Neural cell (in vitro differentiated cells): ENCODE measurements at regions not wholly inside any gene's neighbourhood (a gene's known extent, or its start where the extent isn't known, plus 50 kb on each side); places are given as distances from the start of the nearest gene placed in this dataset.

ENCODE experiments used
- H2AFZ ChIP-seq: fragments of 200-600, 300-800 bp; sonication (generic), shearing (Covaris generic); 2 replicates; pipeline ENCODE4 v1.6.0; 2014; ENCODE audit warnings: low read depth, mild to moderate bottlenecking, antibody characterized with exemption, low read length, moderate library complexity
- H3F3A ChIP-seq: fragments of 200-600 bp; shearing (Covaris generic); 2 replicates; pipeline ENCODE4 v1.6.1; 2016; ENCODE audit warnings: mild to moderate bottlenecking, moderate library complexity, mixed read lengths, antibody characterized with exemption, low read length; ENCODE audit not compliant: insufficient read depth, poor library complexity, severe bottlenecking
- H3K27ac ChIP-seq: fragments of 200-600, 300-800 bp; sonication (generic), shearing (Covaris generic); 2 replicates; pipeline ENCODE4 v1.5.1; 2014; ENCODE audit warnings: mild to moderate bottlenecking, low read length, moderate library complexity
- H3K27me3 ChIP-seq: fragments of 300-800, 200-600 bp; sonication (generic), shearing (Covaris generic); 2 replicates; pipeline ENCODE4 v1.6.0; 2014; ENCODE audit warnings: mild to moderate bottlenecking, low read depth, low read length, moderate library complexity; ENCODE audit not compliant: insufficient read depth
- H3K36me3 ChIP-seq: fragments of 300-800, 200-600 bp; sonication (generic), shearing (Covaris generic); 2 replicates; pipeline ENCODE4 v1.5.1; 2014; ENCODE audit warnings: mild to moderate bottlenecking, antibody characterized with exemption, low read length, moderate library complexity; ENCODE audit not compliant: insufficient read depth
- H3K4me2 ChIP-seq: fragments of 300-800, 200-600 bp; sonication (generic), shearing (Covaris generic); 2 replicates; pipeline ENCODE4 v1.6.0; 2014; ENCODE audit warnings: mild to moderate bottlenecking, low read length
- H3K4me3 ChIP-seq: fragments of 300-800, 200-600 bp; sonication (generic), shearing (Covaris generic); 2 replicates; pipeline ENCODE4 v1.5.1; 2014; ENCODE audit warnings: mild to moderate bottlenecking, low read length, moderate library complexity
- H3K79me2 ChIP-seq: fragments of 200-600 bp; shearing (Covaris generic); replicated peaks from 2 replicates; pipeline ENCODE4 v1.6.0; 2014; ENCODE audit warnings: mild to moderate bottlenecking, low read length, moderate library complexity; ENCODE audit not compliant: insufficient read depth
- H3K9ac ChIP-seq: fragments of 300-800, 200-600 bp; sonication (generic), shearing (Covaris generic); 2 replicates; pipeline ENCODE4 v1.6.1; 2016; ENCODE audit warnings: mild to moderate bottlenecking, low read length, mixed read lengths
- H3K9me2 ChIP-seq: fragments of 200-600 bp; shearing (Covaris generic); 2 replicates; pipeline ENCODE4 v1.6.1; 2016; ENCODE audit warnings: mild to moderate bottlenecking, low read length, mixed read lengths; ENCODE audit not compliant: insufficient read depth
- H3K9me3 ChIP-seq: fragments of 200-600, 300-800 bp; sonication (generic), shearing (Covaris generic); 2 replicates; pipeline ENCODE4 v1.6.1; 2016; ENCODE audit warnings: mild to moderate bottlenecking, mixed run types, low read length, moderate library complexity, mixed read lengths
- H4K20me1 ChIP-seq: fragments of 200-600 bp; shearing (Covaris generic); 2 replicates; pipeline ENCODE4 v1.6.1; 2016; ENCODE audit warnings: mild to moderate bottlenecking, mixed run types; ENCODE audit not compliant: insufficient read depth
- EP300 ChIP-seq: fragments of 450-650 bp; conservative IDR thresholded peaks from 2 replicates; pipeline ENCODE4 v1.6.1; 2014; ENCODE audit warnings: antibody characterized with exemption, mild to moderate bottlenecking, moderate library complexity; ENCODE audit not compliant: poor library complexity, severe bottlenecking
- EZH2 ChIP-seq: fragments of 200-600, 300-800 bp; shearing (Covaris generic), sonication (generic); IDR thresholded peaks from 2 replicates; pipeline ENCODE4 v1.6.1; 2014; ENCODE audit warnings: antibody characterized with exemption, low read length, borderline replicate concordance, mild to moderate bottlenecking; ENCODE audit not compliant: insufficient read depth, poor library complexity, severe bottlenecking
- MXI1 ChIP-seq: fragments of 450-650 bp; conservative IDR thresholded peaks from 2 replicates; pipeline ENCODE4 v1.6.1; 2014; ENCODE audit warnings: antibody characterized with exemption, mild to moderate bottlenecking; ENCODE audit not compliant: poor library complexity, severe bottlenecking
- POLR2AphosphoS5 ChIP-seq: IDR thresholded peaks from 2 replicates; pipeline ENCODE4 v1.6.1; 2012
- RAD21 ChIP-seq: fragments of 450-650 bp; conservative IDR thresholded peaks from 2 replicates; pipeline ENCODE4 v1.6.1; 2014; ENCODE audit warnings: antibody characterized with exemption, mild to moderate bottlenecking, moderate library complexity
- SMC3 ChIP-seq: fragments of 450-650 bp; conservative IDR thresholded peaks from 2 replicates; pipeline ENCODE4 v1.6.1; 2014; ENCODE audit warnings: antibody characterized with exemption, mild to moderate bottlenecking, moderate library complexity; ENCODE audit not compliant: poor library complexity
- TAF1 ChIP-seq: IDR thresholded peaks from 2 replicates; pipeline ENCODE4 v1.6.1; 2012; ENCODE audit warnings: low read depth
- TF ChIP-seq, protein P1 (sequence below): fragments of 450-650 bp; IDR thresholded peaks from 2 replicates; pipeline ENCODE4 v1.5.1; 2014; ENCODE audit warnings: antibody characterized with exemption, mild to moderate bottlenecking, moderate library complexity; ENCODE audit not compliant: poor library complexity, severe bottlenecking
- TF ChIP-seq, protein P2 (sequence below): IDR thresholded peaks from 2 replicates; pipeline ENCODE4 v1.6.1; 2012; ENCODE audit warnings: borderline replicate concordance

DNA sequence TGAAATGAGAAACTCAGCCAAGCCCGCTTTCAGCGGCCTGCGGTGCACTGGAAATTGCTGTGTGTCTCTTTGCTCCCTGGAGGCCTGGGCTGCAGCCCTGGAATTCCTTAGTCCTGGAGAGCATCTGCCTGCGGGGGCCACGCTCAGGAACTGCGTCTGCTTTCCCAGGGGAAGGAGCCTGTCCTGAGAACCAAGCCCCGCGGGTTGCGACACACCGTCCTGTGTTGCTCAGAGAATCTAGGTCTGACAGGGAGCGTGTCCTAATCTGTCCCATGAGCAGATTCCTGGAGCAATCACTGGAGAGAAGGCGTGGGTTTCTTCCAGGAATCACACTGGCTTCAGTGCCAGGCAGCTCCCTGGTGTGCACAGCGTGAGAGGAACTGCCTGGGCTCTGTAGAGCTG lies 708.1 kb downstream of the BRD1 start:
- Histone ChIP-seq H3K9me3 (no peaks in the 10 kb centered on the region), H3K27ac (peak overlapping the region; percentile 19), H3K9me2 (no peaks in the 10 kb centered on the region), H3K4me3 (no peak overlapping the region), H4K20me1 (no peaks in the 10 kb centered on the region), H3K4me2 (no peak overlapping the region), H3K9ac (no peak overlapping the region), H3K79me2 (no peaks in the 10 kb centered on the region), H2AFZ (no peak overlapping the region), H3F3A (no peaks in the 10 kb centered on the region), H3K27me3 (no peaks in the 10 kb centered on the region), H3K36me3 (no peaks in the 10 kb centered on the region)
- no peak for TF ChIP-seq EP300
- peak; percentile 17 for TF ChIP-seq POLR2AphosphoS5
- TF ChIP-seq EZH2: no peak

- no peaks in the 10 kb centered on the region for H3K79me2 ChIP-seq
- H2AFZ ChIP-seq: no peak overlapping the region
- H3K36me3 ChIP-seq: no peaks in the 10 kb centered on the region
- no peak overlapping the region for H3K4me3 ChIP-seq
- H3K27ac ChIP-seq: no peak overlapping the region
- H3K27me3 ChIP-seq: no peaks in the 10 kb centered on the region
- no peaks in the 10 kb centered on the region for H3K9me2 ChIP-seq
- no peak overlapping the region for H3K4me2 ChIP-seq
- no peaks in the 10 kb centered on the region for H4K20me1 ChIP-seq
- no peak overlapping the region for H3K9ac ChIP-seq
- no peaks in the 10 kb centered on the region for H3F3A ChIP-seq
- no peaks in the 10 kb centered on the region for H3K9me3 ChIP-seq
- no peak for TF ChIP-seq RAD21
These were observed 709.6 kb downstream of the BRD1 start for GRCh38 chr22:49118065-49118464.

DNA sequence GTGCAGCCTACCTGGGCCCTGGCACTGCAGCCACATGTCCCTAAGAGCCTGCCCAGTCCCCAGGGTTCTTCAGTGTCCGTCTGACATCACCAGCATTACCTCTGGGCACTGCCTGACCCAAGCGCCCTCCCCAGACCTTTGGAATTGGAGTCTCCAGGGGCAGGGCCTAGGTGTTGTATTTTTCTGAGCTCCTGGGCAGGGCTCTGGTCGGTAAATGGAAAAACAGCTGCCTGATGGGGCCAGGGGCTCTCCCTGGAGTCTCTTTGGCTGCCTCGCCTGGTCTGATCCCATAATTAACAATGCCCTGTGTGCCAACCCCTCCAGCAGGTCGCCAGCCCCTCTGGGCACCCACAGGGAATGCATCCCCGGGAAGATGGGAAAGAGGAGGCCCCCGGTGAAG lies 710.2 kb downstream of the BRD1 start:
- Histone ChIP-seq H2AFZ (no peak overlapping the region), H4K20me1 (no peaks in the 10 kb centered on the region), H3F3A (no peaks in the 10 kb centered on the region), H3K27me3 (no peaks in the 10 kb centered on the region), H3K9me3 (no peaks in the 10 kb centered on the region), H3K9ac (no peak overlapping the region), H3K36me3 (no peaks in the 10 kb centered on the region), H3K4me2 (no peak overlapping the region), H3K27ac (no peak overlapping the region), H3K79me2 (no peaks in the 10 kb centered on the region), H3K4me3 (no peak overlapping the region), H3K9me2 (no peaks in the 10 kb centered on the region)
- TF ChIP-seq SMC3 (no peak), EP300 (no peak), TAF1 (no peak), POLR2AphosphoS5 (no peak), MXI1 (no peak), EZH2 (no peak), RAD21 (no peak)
- TF ChIP-seq, protein P1, sequence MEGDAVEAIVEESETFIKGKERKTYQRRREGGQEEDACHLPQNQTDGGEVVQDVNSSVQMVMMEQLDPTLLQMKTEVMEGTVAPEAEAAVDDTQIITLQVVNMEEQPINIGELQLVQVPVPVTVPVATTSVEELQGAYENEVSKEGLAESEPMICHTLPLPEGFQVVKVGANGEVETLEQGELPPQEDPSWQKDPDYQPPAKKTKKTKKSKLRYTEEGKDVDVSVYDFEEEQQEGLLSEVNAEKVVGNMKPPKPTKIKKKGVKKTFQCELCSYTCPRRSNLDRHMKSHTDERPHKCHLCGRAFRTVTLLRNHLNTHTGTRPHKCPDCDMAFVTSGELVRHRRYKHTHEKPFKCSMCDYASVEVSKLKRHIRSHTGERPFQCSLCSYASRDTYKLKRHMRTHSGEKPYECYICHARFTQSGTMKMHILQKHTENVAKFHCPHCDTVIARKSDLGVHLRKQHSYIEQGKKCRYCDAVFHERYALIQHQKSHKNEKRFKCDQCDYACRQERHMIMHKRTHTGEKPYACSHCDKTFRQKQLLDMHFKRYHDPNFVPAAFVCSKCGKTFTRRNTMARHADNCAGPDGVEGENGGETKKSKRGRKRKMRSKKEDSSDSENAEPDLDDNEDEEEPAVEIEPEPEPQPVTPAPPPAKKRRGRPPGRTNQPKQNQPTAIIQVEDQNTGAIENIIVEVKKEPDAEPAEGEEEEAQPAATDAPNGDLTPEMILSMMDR: no peak
- TF ChIP-seq, protein P2, sequence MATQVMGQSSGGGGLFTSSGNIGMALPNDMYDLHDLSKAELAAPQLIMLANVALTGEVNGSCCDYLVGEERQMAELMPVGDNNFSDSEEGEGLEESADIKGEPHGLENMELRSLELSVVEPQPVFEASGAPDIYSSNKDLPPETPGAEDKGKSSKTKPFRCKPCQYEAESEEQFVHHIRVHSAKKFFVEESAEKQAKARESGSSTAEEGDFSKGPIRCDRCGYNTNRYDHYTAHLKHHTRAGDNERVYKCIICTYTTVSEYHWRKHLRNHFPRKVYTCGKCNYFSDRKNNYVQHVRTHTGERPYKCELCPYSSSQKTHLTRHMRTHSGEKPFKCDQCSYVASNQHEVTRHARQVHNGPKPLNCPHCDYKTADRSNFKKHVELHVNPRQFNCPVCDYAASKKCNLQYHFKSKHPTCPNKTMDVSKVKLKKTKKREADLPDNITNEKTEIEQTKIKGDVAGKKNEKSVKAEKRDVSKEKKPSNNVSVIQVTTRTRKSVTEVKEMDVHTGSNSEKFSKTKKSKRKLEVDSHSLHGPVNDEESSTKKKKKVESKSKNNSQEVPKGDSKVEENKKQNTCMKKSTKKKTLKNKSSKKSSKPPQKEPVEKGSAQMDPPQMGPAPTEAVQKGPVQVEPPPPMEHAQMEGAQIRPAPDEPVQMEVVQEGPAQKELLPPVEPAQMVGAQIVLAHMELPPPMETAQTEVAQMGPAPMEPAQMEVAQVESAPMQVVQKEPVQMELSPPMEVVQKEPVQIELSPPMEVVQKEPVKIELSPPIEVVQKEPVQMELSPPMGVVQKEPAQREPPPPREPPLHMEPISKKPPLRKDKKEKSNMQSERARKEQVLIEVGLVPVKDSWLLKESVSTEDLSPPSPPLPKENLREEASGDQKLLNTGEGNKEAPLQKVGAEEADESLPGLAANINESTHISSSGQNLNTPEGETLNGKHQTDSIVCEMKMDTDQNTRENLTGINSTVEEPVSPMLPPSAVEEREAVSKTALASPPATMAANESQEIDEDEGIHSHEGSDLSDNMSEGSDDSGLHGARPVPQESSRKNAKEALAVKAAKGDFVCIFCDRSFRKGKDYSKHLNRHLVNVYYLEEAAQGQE: no peak
